ENCODE measurements at regions not wholly inside any gene's neighbourhood (a gene's known extent, or its start where the extent isn't known, plus 50 kb on each side); places are given as distances from the start of the nearest gene placed in this dataset.
"Not testable (repeated sequence)": the region's sequence is repeated elsewhere in the genome, so short reads cannot be mapped to it uniquely, and the experiment has no call there.

- DNase-seq (ENCODE audit: low read depth): peak; percentile 98
Observed at GRCh38 chr6:140537834-140538705, 1163.6 kb upstream of the CITED2 start.

DNA sequence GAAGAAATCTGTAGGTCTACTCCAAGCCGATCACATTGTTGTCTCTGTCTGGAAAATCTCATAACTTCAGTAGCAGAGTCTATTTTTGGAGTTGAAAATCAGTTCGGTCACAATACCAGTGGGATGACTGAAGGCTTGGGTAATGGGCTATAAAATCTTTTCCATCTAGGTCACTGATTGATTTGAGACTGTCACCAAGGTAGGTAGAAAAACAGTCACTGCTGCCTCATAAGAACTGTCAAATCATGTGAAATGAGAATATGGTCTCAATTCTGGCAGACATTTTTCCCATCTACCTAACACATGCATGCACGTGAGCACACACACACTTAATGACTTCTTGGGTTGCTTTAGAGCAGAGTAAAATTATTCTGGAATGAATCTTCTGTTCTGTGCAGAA, 1162.8 kb upstream of the CITED2 start:
- DNase-seq (ENCODE audit: low read depth): no peak

DNA sequence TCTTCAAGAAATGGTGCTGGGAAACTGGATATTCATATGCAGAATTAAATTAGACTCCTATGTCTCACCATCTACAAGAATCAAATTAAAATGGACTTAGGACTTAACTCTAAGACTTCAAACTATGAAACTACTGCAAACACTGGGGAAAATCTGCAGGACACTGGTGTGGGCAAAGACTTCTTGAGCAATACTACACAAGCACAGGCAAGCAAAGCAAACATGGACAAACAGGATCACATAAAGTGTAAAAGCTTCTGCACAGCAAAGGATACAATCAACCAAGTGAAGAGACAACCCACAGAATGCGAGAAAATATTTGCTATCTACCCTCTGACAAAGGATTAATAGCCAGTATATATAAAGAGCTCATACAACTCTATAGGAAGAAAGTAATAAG, 1161.1 kb upstream of the CITED2 start:
- no peak for DNase-seq (ENCODE audit: low read depth)

DNA sequence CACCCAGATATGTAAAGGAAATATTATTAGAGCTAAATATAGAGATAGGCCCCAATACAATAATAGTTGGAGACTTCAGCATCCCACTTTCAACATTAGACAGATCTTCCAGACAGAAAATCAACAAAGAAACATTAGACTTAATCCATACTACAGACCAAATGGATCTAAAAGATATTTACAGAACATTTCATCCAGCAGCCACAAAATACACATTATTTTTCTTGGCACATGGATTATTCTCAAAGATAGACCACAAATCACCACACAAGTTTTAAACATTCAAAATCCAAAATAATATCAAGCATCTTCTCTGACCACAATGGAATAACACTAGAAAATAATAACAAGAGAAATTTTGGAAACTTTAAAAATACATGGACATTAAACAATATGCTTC, 1159.1 kb upstream of the CITED2 start:
- no peak for DNase-seq (ENCODE audit: low read depth)

GRCh38 chr6:140504776-140505175, 1130.3 kb upstream of the CITED2 start:
- DNase-seq (ENCODE audit: low read depth): no peak

GRCh38 chr6:140500849-140501248, 1126.4 kb upstream of the CITED2 start:
- no peak for DNase-seq (ENCODE audit: low read depth)

- DNase-seq (ENCODE audit: low read depth): no peak
Observed at GRCh38 chr6:140499607-140500006, 1125.2 kb upstream of the CITED2 start.

DNA sequence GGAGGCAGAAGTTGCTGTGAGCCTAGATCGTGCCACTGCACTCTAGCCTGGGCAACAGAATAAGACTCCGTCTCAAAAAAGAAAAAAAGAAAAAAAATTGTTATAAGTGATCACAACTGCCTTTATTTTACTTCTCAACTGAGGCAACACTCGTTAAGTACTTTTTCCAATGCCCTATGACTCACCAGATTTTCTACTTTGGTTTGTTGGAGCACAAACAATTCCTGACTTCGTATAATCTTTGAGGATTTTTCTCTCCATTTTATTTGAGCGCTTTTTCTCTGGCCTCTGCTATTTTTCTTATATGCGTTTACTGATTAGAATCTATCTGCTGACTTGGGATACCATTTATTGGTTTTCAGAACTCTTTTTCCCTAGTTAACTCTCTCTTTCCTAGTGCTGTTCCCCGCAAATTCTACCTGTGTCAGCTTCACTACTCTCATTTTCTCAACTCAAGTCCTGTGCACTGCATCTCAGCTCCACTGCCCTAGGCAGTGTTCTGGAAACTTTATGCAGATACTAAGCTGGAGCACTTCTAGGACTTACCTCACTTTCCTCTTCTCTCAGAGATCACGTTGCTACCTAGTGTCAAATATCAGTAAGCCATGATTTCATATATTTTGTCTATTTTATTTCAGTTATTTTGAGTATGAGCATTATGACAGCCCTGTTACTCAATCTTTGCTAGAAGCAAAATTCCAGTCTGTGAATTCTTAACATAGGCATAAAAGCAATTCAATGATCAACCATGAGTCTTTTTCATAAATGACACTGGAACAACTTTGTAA, 1120.1 kb upstream of the CITED2 start:
- peak; percentile 9 for DNase-seq (ENCODE audit: low read depth)

DNA sequence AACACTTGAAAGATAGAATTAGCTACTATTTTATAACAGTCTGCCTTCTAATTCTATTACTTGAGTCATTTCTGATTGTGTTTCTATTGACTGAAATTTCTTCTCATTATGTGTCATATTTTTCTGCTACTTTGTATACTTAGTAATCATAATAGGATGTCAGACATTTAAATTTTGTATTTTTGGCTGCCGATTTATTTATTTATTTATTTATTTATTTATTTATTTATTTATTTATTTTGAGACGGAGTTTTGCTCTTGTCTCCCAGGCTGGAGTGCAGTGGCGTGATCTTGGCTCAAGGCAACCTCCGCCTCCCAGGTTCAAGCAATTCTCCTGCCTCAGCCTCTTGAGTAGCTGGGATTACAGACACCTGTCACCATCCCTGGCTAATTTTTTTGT, 1119.0 kb upstream of the CITED2 start:
- not testable (repeated sequence) for DNase-seq (ENCODE audit: low read depth)

GRCh38 chr6:140490081-140490480, 1115.6 kb upstream of the CITED2 start:
- no peak for DNase-seq (ENCODE audit: low read depth)

DNA sequence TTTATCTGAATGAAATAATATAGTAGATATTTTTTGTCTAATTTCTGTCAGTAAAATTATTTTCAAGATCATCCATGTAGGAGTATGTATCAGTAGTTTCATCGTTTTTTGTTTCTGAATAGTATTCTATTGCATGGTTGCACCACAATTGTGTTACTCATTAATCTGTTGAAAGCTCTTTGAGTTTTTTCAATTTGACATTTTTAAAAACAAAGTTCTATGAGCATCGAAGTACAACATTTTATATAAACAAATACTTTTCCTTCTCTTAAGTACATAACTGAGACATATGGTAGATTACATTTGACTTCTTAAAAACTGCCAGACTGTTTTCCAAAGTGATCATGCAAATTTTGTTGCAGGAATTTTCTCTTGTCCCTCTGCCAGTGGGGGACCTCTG, 1113.1 kb upstream of the CITED2 start:
- no peak for DNase-seq (ENCODE audit: low read depth)

GRCh38 chr6:140486450-140487361, 1112.3 kb upstream of the CITED2 start:
- peak; percentile 17 for DNase-seq (ENCODE audit: low read depth)

DNA sequence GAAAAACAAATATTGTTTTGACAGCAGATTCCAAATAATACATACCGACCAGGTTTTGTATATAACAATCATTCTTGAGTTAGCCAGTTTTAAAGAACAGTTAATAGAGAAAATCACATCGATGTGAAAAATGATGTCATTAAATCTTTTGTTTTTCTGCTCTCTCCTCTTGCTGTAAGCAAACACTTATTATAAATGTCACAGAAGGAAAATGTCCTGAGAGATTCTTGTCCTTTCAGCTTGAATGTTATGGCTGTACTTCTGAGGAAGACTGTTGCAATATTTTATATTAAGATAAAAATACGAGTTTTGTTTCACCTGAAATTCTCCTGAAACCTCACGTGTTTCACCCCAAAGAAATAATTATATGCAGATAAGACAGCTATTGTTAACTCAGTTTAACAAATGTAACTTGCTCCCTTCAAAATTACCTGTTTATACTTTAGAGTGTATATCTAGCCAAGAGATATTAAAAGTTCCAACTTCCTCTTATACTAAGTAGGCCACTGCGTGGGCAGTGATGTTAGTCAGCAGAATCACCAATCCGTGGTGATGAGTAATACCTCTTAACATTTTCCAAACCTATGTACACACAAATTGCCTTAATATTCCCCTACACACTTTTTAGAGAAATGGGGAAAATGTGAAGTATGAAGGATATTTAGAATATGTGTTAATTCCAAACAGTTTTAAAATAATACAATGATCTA, 1111.4 kb upstream of the CITED2 start:
- DNase-seq (ENCODE audit: low read depth): peak; percentile 96

GRCh38 chr6:140480852-140481251, 1106.4 kb upstream of the CITED2 start:
- DNase-seq (ENCODE audit: low read depth): peak; percentile 17

DNA sequence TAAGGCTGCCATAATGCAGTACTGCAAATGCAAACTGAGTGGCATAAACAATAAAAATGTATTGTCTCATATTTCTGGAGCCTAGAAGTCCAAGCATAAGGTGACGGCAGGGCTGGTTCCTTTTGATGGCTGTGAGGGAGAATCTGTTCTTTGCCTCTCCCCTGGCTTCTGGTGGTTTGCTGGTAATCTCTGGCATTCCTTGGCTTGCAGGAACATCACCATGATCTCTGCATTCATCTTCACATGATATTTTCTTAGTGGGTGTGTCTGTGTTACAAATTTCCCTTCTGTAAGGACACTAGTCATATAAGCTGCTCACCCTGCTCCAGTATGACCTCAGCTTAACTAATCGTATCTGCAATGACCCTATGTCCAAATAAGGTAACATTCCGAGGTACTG, 1104.2 kb upstream of the CITED2 start:
- DNase-seq (ENCODE audit: low read depth): no peak

GRCh38 chr6:140475086-140475485, 1100.6 kb upstream of the CITED2 start:
- DNase-seq (ENCODE audit: low read depth): peak; percentile 44

DNA sequence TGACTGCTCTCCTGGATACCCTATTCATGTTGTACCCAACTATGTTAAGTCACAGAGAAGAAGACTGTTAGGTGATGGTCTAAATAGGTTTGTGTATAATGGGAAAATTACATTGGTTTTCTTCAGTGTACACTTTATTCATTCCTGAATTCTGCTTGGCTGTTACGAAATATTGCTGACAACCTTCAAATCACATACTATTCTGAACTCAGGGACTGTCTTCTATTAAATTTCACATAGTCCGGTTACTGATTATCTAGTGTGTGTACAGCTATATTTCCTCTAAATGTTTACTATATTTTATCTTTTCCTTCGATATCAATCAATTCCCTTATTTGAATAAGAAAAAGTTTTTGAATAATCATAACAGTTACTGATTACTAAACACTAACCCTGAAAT, 1090.3 kb upstream of the CITED2 start:
- peak; percentile 15 for DNase-seq (ENCODE audit: low read depth)

DNA sequence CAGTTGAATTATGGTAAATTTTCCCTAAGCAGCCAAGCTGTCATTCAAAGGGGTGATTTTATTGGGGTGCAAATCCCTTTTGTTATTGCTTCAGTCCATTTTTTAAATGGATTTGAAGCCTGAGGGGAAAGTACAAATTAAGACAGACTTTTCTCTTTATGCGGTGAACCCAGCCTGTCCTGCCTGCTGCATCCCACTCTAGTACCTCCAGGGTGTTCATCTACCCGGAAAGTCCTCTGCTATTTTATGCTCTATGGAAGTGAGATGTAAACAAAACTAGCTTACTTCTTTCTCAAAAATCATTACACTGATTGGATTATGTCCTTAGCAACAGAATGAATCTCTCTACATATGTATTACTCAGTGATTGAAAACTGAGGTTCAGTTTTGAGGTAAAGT, 1088.9 kb upstream of the CITED2 start:
- no peak for DNase-seq (ENCODE audit: low read depth)

DNA sequence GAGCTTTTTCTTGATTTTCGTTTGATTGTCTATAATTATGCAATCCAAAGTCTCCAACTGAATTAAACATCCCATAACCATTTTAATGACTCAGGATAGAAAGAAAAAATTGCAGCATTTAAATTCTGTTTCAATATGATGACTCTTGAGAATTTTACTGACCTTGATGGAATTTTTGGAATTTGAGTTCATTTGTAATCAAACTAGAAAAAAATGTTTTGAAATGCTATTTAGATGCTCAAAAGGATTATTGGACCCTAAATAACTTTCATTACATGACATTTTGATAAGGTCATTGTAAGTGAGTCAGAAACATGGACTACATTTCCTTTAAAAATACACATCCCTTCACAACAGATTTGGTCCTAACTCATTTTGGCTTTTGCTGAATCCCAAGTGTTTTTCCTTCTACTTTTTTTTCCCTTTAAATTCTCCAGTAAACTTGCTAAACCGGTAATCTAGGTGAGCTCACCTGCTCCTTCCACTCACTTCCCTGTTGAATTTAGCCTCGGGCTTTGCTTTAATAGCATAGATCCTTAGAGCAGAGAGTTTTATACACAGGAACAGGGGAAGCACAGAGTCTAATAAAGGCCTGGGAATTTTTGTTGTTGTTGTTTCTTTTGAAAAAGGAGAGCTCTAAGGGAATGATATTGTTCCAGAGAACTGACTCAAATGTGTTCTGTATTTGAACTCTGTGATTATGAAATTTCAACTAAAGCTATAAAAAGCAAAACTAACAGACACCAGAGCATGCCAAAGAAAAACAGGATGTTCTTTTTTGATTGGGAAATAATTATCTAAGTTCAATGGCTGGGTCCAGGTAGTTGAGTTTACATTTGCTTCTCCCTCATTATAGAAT, 1088.2 kb upstream of the CITED2 start:
- DNase-seq (ENCODE audit: low read depth): peak; percentile 95

DNA sequence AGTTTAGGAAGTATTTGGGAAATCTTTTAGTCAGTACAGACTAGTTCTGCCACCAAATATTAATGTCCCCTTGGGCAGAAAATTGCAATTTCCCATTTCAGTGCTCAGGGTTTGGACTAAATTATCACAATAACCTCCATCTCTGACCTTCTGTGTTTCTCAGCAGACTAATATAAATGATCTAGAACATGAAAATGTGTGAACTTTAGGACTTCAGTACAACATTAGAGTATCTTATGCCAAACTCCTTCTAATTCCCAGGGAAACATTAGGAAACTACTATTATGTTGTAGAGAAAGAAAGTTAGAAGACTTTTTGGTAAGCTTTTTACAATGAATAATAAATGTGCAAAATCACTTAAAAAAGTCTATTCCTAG, 1087.6 kb upstream of the CITED2 start:
- no peak for DNase-seq (ENCODE audit: low read depth)

GRCh38 chr6:140460267-140460666, 1085.8 kb upstream of the CITED2 start:
- DNase-seq (ENCODE audit: low read depth): no peak
